Lung (tissue), 11 donors: ENCODE measurements at regions not wholly inside any gene's neighbourhood (a gene's known extent, or its start where the extent isn't known, plus 50 kb on each side); places are given as distances from the start of the nearest gene placed in this dataset.
A peak's percentile ranks its signal among the peaks of the same experiment; 100 is the strongest.

ENCODE experiments used
- ATAC-seq: fragments of 200-7000 bp; cut with Tn5 transposase; one replicate; pipeline ENCODE4 v1.9.1; 2020; ENCODE audit warnings: moderate number of reproducible peaks; ENCODE audit not compliant: insufficient read depth, low FRiP score
- DNase-seq, 3 donors: peaks; one replicate each; pipeline ENCODE4 v3.0.0-alpha.2; 2013 to 2017
- H3K27ac ChIP-seq, 2 donors: one replicate each; pipeline ENCODE4 v1.5.1; 2013; ENCODE audit warnings: mild to moderate bottlenecking in 2 of 2, moderate library complexity in 2 of 2, control low read depth in 1 of 2, inconsistent platforms in 1 of 2, low read depth in 1 of 2, low read length in 1 of 2
- H3K27me3 ChIP-seq, 3 donors: one replicate each; pipeline ENCODE4 v1.5.1; 2013; ENCODE audit warnings: low read length in 2 of 3; ENCODE audit not compliant: control insufficient read depth in 3 of 3, insufficient read depth in 3 of 3
- H3K36me3 ChIP-seq, 4 donors: one replicate each; pipeline ENCODE4 v1.5.1; 2013; ENCODE audit warnings: low read length in 4 of 4, mild to moderate bottlenecking in 1 of 4, moderate library complexity in 1 of 4; ENCODE audit not compliant: control insufficient read depth in 4 of 4, insufficient read depth in 4 of 4
- H3K4me1 ChIP-seq, 5 donors: one replicate each; pipeline ENCODE4 v1.5.1; 2013; ENCODE audit warnings: low read length in 5 of 5, mild to moderate bottlenecking in 2 of 5, moderate library complexity in 1 of 5; ENCODE audit not compliant: control insufficient read depth in 5 of 5, insufficient read depth in 5 of 5
- H3K4me3 ChIP-seq: one replicate; pipeline ENCODE4 v1.5.1; 2013; ENCODE audit warnings: mild to moderate bottlenecking, control low read depth, moderate library complexity
- H3K9ac ChIP-seq, 2 donors: one replicate each; pipeline ENCODE4 v1.5.1; 2013; ENCODE audit warnings: low read length in 2 of 2, control low read depth in 1 of 2; ENCODE audit not compliant: insufficient read depth in 1 of 2
- H3K9me3 ChIP-seq, 4 donors: one replicate each; pipeline ENCODE4 v1.5.1; 2013; ENCODE audit warnings: low read length in 3 of 4, mild to moderate bottlenecking in 1 of 4, moderate library complexity in 1 of 4; ENCODE audit not compliant: control insufficient read depth in 4 of 4, insufficient read depth in 3 of 4
- WGBS, 2 donors: extraction: QIAGEN DNeasy Blood & Tissue Kit; methylation state at CpG; one replicate each; pipeline ENCODE4 v1.1.7; 2013; 5-methylcytosine and 5-hydroxymethylcytosine counted together
- TF ChIP-seq, protein P1 (sequence below): IDR thresholded peaks from 2 replicates; pipeline ENCODE4 v1.5.1; 2012; ENCODE audit warnings: mild to moderate bottlenecking; ENCODE audit errors: control extremely low read depth, extremely low read depth
- donor health status: control.
- donor health status: control.
- donor health status: Bipolar disorder and iron deficiency.
- donor health status: healthy.
- donor health status: DM: yes; HTN: yes; CAD: no.

DNA sequence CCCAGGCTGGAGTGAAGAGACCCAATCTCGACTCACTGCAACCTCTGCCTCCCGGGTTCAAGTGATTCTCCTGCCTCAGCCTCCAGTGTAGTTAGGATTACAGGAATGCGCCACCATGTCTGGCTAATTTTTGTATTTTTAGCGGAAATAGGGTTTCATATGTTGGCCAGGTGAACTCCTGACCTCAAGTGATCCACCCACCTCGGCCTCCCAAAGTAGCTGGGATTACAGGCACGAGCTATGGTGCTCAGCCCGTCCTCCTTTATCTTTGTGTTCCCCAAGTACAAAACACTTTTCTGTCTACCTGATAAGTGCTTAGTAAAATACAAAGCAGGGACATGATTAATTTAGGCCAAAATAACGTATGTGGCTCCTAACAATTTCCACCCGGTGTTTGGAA is 91.2 kb upstream of the STK17B start:
- 74 to 84% methylated on average over 9 of the region's 9 CpGs for WGBS, 2 donors
- no peak for DNase-seq
- no peak for ATAC-seq
- H3K9ac ChIP-seq = no peak overlapping the region
- H3K9me3 ChIP-seq = no peaks in the 10 kb centered on the region
- H3K4me1 ChIP-seq = peaks cover 0 to 5% (median 0%) of the 10 kb centered on the region in 5 donors
- H3K27ac ChIP-seq = no peak overlapping the region
- no peak overlapping the region for H3K4me3 ChIP-seq
- H3K27me3 ChIP-seq = no peaks in the 10 kb centered on the region
- TF ChIP-seq, protein P1, sequence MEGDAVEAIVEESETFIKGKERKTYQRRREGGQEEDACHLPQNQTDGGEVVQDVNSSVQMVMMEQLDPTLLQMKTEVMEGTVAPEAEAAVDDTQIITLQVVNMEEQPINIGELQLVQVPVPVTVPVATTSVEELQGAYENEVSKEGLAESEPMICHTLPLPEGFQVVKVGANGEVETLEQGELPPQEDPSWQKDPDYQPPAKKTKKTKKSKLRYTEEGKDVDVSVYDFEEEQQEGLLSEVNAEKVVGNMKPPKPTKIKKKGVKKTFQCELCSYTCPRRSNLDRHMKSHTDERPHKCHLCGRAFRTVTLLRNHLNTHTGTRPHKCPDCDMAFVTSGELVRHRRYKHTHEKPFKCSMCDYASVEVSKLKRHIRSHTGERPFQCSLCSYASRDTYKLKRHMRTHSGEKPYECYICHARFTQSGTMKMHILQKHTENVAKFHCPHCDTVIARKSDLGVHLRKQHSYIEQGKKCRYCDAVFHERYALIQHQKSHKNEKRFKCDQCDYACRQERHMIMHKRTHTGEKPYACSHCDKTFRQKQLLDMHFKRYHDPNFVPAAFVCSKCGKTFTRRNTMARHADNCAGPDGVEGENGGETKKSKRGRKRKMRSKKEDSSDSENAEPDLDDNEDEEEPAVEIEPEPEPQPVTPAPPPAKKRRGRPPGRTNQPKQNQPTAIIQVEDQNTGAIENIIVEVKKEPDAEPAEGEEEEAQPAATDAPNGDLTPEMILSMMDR = no peak
- no peaks in the 10 kb centered on the region for H3K36me3 ChIP-seq

DNA sequence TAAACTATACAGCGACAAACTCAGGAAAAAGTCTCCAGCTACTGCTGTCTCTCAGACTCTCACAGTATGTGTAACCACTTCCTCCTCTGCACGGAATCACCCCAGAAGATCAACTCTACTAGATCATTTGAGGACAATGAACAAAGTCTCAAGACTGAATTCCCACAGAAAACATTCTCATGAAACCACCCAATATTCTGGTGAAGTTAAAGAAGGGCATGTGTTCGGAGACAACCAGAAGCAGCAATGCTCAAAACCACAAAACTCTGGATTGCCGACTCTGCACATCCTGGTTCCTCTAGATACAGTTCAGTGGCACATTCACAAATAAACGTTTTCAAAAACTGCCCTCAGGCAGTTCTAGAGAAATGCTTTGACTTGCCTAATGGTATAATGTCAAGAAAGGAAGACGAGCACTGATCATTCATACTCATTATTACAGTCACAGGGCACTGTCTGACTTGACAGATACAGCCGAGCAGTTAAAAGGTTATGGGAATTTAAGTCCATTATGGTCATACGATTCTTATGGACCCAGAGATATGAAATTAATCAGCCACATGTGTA is 91.9 kb upstream of the STK17B start:
- Histone ChIP-seq H3K4me1 (peaks cover 0 to 5% (median 0%) of the 10 kb centered on the region in 5 donors), H3K9ac (no peak overlapping the region), H3K36me3 (no peaks in the 10 kb centered on the region), H3K9me3 (no peaks in the 10 kb centered on the region), H3K27me3 (no peaks in the 10 kb centered on the region), H3K27ac (peak overlapping the region in 1 of 2 donors; percentile 31), H3K4me3 (no peak overlapping the region)
- ATAC-seq = peak; percentile 54
- TF ChIP-seq, protein P1 = no peak
- DNase-seq = peak in 2 of 3 donors; percentile 22 to 25
- WGBS, 2 donors = 31 to 42% methylated on average over 8 of the region's 8 CpGs

DNA sequence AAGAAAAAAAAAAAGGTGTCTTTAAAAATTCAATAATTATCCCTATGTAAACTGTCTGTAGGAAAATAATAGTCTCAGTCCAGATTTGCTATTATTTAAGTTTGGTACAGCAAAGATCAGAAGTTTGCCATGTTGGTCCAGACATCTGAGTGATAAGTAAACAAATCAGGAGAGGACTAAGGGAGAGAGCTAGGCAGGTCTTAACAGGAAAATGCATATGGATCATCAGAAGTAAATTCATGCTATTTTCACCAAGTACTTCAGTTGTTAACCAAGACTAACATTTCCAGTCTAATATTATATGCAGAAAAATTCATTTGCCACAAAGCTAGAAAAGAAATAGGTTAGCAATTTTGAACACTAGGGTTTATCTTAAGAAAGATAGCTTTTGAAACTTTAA is 95.0 kb upstream of the STK17B start:
- Histone ChIP-seq H3K36me3 (peaks cover 0 to 4% (median 0%) of the 10 kb centered on the region in 4 donors), H3K27ac (no peak overlapping the region), H3K9ac (no peak overlapping the region), H3K27me3 (no peaks in the 10 kb centered on the region), H3K9me3 (no peaks in the 10 kb centered on the region), H3K4me1 (peaks cover 0 to 10% (median 0%) of the 10 kb centered on the region in 5 donors), H3K4me3 (no peak overlapping the region)
- ATAC-seq (no peak), DNase-seq (no peak)
- TF ChIP-seq, protein P1 = no peak

DNA sequence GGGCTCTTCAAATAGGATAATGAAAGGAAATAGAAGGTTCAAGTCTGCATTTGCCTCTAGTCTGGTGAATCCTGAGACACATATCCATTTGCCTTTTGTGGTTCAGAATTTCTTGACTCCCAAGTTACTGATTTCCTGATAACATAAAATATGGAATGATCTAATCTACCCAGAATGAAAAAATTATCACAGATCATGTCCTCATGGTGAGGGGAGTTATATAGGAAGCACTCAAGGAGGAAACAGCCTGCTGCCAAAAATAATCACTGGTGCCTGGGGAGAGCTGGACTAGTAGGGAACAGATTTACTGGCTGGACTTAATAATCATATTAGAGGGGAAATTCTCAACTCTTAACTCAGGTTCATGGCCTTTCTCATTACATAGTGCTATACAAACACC is 95.5 kb upstream of the STK17B start:
- ATAC-seq = no peak
- H3K4me1 ChIP-seq = peaks cover 0 to 10% (median 0%) of the 10 kb centered on the region in 5 donors
- TF ChIP-seq, protein P1 = no peak
- H3K4me3 ChIP-seq = no peak overlapping the region
- H3K9me3 ChIP-seq = no peaks in the 10 kb centered on the region
- peaks cover 0 to 4% (median 0%) of the 10 kb centered on the region in 4 donors for H3K36me3 ChIP-seq
- H3K27ac ChIP-seq = no peak overlapping the region
- H3K9ac ChIP-seq = no peak overlapping the region
- no peaks in the 10 kb centered on the region for H3K27me3 ChIP-seq
- DNase-seq = no peak
